Astrocyte (in vitro differentiated cells and primary cell): ENCODE measurements at regions not wholly inside any gene's neighbourhood (a gene's known extent, or its start where the extent isn't known, plus 50 kb on each side); places are given as distances from the start of the nearest gene placed in this dataset.

Experiments used
- CTCF ChIP-seq: IDR thresholded peaks from 2 replicates; pipeline ENCODE4 v1.5.1; 2011; ENCODE audit warnings: low read depth, mild to moderate bottlenecking, inconsistent platforms, low read length, moderate library complexity; ENCODE audit not compliant: insufficient read depth
- EZH2 ChIP-seq: IDR thresholded peaks from 2 replicates; pipeline ENCODE4 v1.6.1; 2012; ENCODE audit warnings: mild to moderate bottlenecking, low read length, inconsistent platforms; ENCODE audit not compliant: insufficient read depth

GRCh38 chr2:58928973-58929372, 687.8 kb upstream of the FANCL start:
- TF ChIP-seq EZH2 (no peak), CTCF (no peak)
